ENCODE measurements at regions not wholly inside any gene's neighbourhood (a gene's known extent, or its start where the extent isn't known, plus 50 kb on each side); places are given as distances from the start of the nearest gene placed in this dataset.
"Not testable (repeated sequence)": the region's sequence is repeated elsewhere in the genome, so short reads cannot be mapped to it uniquely, and the experiment has no call there.

- not testable (repeated sequence) for H3K4me1 Mint-ChIP-seq (ENCODE audit: low read depth in 2 of 2); H3K27me3 Mint-ChIP-seq; H3K36me3 Mint-ChIP-seq; DNase-seq (ENCODE audit: low spot score); H3K27ac Mint-ChIP-seq; H3K4me3 Mint-ChIP-seq; ATAC-seq
- H3K9me3 Mint-ChIP-seq, result peaks cover 16% of the 10 kb centered on the region
These were observed 361.6 kb upstream of the EDIL3 start for GRCh38 chr5:84746280-84746679.

- H3K4me1 Mint-ChIP-seq (ENCODE audit: low read depth in 2 of 2), result no peaks in the 10 kb centered on the region
- H3K4me3 Mint-ChIP-seq, result no peak overlapping the region
- ATAC-seq (no peak), DNase-seq (ENCODE audit: low spot score) (no peak)
- H3K27me3 Mint-ChIP-seq, result no peaks in the 10 kb centered on the region
- H3K9me3 Mint-ChIP-seq, result peaks cover 12% of the 10 kb centered on the region
- no peak overlapping the region for H3K27ac Mint-ChIP-seq
- H3K36me3 Mint-ChIP-seq, result peaks cover 9% of the 10 kb centered on the region
These were observed 356.4 kb upstream of the EDIL3 start for GRCh38 chr5:84741056-84741455.

GRCh38 chr5:84729326-84729725, 344.6 kb upstream of the EDIL3 start:
- Mint-ChIP-seq H3K4me1 (ENCODE audit: low read depth in 2 of 2) (no peaks in the 10 kb centered on the region), H3K27ac (no peak overlapping the region), H3K36me3 (no peaks in the 10 kb centered on the region), H3K9me3 (peaks cover 11% of the 10 kb centered on the region), H3K27me3 (no peaks in the 10 kb centered on the region), H3K4me3 (no peak overlapping the region)
- ATAC-seq (no peak), DNase-seq (ENCODE audit: low spot score) (no peak)

- Mint-ChIP-seq H3K4me1 (ENCODE audit: low read depth in 2 of 2) (no peaks in the 10 kb centered on the region), H3K27ac (no peak overlapping the region), H3K27me3 (no peaks in the 10 kb centered on the region), H3K4me3 (no peak overlapping the region), H3K36me3 (no peaks in the 10 kb centered on the region), H3K9me3 (peaks cover 7% of the 10 kb centered on the region)
- ATAC-seq, result no peak
- DNase-seq (ENCODE audit: low spot score), result no peak
These were observed 343.0 kb upstream of the EDIL3 start for GRCh38 chr5:84727708-84728107.

GRCh38 chr5:84725946-84726570, 341.4 kb upstream of the EDIL3 start:
- H3K4me1 Mint-ChIP-seq (ENCODE audit: low read depth in 2 of 2), result no peaks in the 10 kb centered on the region
- no peaks in the 10 kb centered on the region for H3K36me3 Mint-ChIP-seq
- ATAC-seq (no peak), DNase-seq (ENCODE audit: low spot score) (no peak)
- peaks cover 9% of the 10 kb centered on the region for H3K9me3 Mint-ChIP-seq
- H3K27ac Mint-ChIP-seq, result no peak overlapping the region
- no peak overlapping the region for H3K4me3 Mint-ChIP-seq
- no peaks in the 10 kb centered on the region for H3K27me3 Mint-ChIP-seq

GRCh38 chr5:84724683-84725082, 340.0 kb upstream of the EDIL3 start:
- Mint-ChIP-seq H3K4me1 (ENCODE audit: low read depth in 2 of 2) (no peaks in the 10 kb centered on the region), H3K36me3 (no peaks in the 10 kb centered on the region)

GRCh38 chr5:84724181-84724580, 339.5 kb upstream of the EDIL3 start:
- Mint-ChIP-seq H3K36me3 (no peaks in the 10 kb centered on the region), H3K4me1 (ENCODE audit: low read depth in 2 of 2) (no peaks in the 10 kb centered on the region), H3K4me3 (no peak overlapping the region), H3K9me3 (peaks cover 17% of the 10 kb centered on the region), H3K27me3 (no peaks in the 10 kb centered on the region), H3K27ac (no peak overlapping the region)
- ATAC-seq (no peak), DNase-seq (ENCODE audit: low spot score) (no peak)

More at GRCh38 chr5:84724683-84725082, 340.0 kb upstream of the EDIL3 start:
- no peak for ATAC-seq
- no peak overlapping the region for H3K4me3 Mint-ChIP-seq
- peaks cover 16% of the 10 kb centered on the region for H3K9me3 Mint-ChIP-seq
- no peak overlapping the region for H3K27ac Mint-ChIP-seq
- no peaks in the 10 kb centered on the region for H3K27me3 Mint-ChIP-seq
- DNase-seq (ENCODE audit: low spot score), result no peak

GRCh38 chr5:84718377-84718776, 333.7 kb upstream of the EDIL3 start:
- Mint-ChIP-seq H3K27ac (no peak overlapping the region), H3K9me3 (peaks cover 22% of the 10 kb centered on the region), H3K4me3 (no peak overlapping the region), H3K27me3 (no peaks in the 10 kb centered on the region), H3K36me3 (no peaks in the 10 kb centered on the region), H3K4me1 (ENCODE audit: low read depth in 2 of 2) (no peaks in the 10 kb centered on the region)
- no peak for DNase-seq (ENCODE audit: low spot score)
- ATAC-seq, result no peak

GRCh38 chr5:84715686-84716085, 331.0 kb upstream of the EDIL3 start:
- H3K36me3 Mint-ChIP-seq, result no peaks in the 10 kb centered on the region
- H3K4me3 Mint-ChIP-seq, result no peak overlapping the region
- peaks cover 25% of the 10 kb centered on the region for H3K9me3 Mint-ChIP-seq
- no peaks in the 10 kb centered on the region for H3K4me1 Mint-ChIP-seq (ENCODE audit: low read depth in 2 of 2)
- no peak for DNase-seq (ENCODE audit: low spot score)
- no peaks in the 10 kb centered on the region for H3K27me3 Mint-ChIP-seq
- ATAC-seq, result no peak
- H3K27ac Mint-ChIP-seq, result no peak overlapping the region

- Mint-ChIP-seq H3K4me3 (no peak overlapping the region), H3K36me3 (no peaks in the 10 kb centered on the region), H3K9me3 (peaks cover 23% of the 10 kb centered on the region), H3K4me1 (ENCODE audit: low read depth in 2 of 2) (no peaks in the 10 kb centered on the region), H3K27me3 (no peaks in the 10 kb centered on the region), H3K27ac (no peak overlapping the region)
- ATAC-seq (no peak), DNase-seq (ENCODE audit: low spot score) (no peak)
These were observed 330.4 kb upstream of the EDIL3 start for GRCh38 chr5:84715091-84715490.

- DNase-seq (ENCODE audit: low spot score) (no peak), ATAC-seq (no peak)
- no peak overlapping the region for H3K4me3 Mint-ChIP-seq
- peaks cover 28% of the 10 kb centered on the region for H3K9me3 Mint-ChIP-seq
- no peak overlapping the region for H3K27ac Mint-ChIP-seq
- no peaks in the 10 kb centered on the region for H3K36me3 Mint-ChIP-seq
- no peaks in the 10 kb centered on the region for H3K27me3 Mint-ChIP-seq
- no peaks in the 10 kb centered on the region for H3K4me1 Mint-ChIP-seq (ENCODE audit: low read depth in 2 of 2)
These were observed 324.4 kb upstream of the EDIL3 start for GRCh38 chr5:84709075-84709474.

GRCh38 chr5:84706678-84707641, 322.3 kb upstream of the EDIL3 start:
- Mint-ChIP-seq H3K4me1 (ENCODE audit: low read depth in 2 of 2) (no peaks in the 10 kb centered on the region), H3K27me3 (no peaks in the 10 kb centered on the region), H3K36me3 (no peaks in the 10 kb centered on the region), H3K4me3 (no peak overlapping the region), H3K27ac (no peak overlapping the region), H3K9me3 (peaks cover 25% of the 10 kb centered on the region)
- ATAC-seq (no peak), DNase-seq (ENCODE audit: low spot score) (no peak)

GRCh38 chr5:84700545-84700944, 315.9 kb upstream of the EDIL3 start:
- not testable (repeated sequence) for ATAC-seq; H3K4me3 Mint-ChIP-seq; H3K27me3 Mint-ChIP-seq; H3K4me1 Mint-ChIP-seq (ENCODE audit: low read depth in 2 of 2); H3K27ac Mint-ChIP-seq; H3K36me3 Mint-ChIP-seq; DNase-seq (ENCODE audit: low spot score)
- H3K9me3 Mint-ChIP-seq, result peaks cover 43% of the 10 kb centered on the region

- ATAC-seq, result no peak
These were observed 312.0 kb upstream of the EDIL3 start for GRCh38 chr5:84696651-84697050.

More at GRCh38 chr5:84696651-84697050, 312.0 kb upstream of the EDIL3 start:
- H3K4me1 Mint-ChIP-seq (ENCODE audit: low read depth in 2 of 2), result no peaks in the 10 kb centered on the region
- H3K9me3 Mint-ChIP-seq, result peaks cover 27% of the 10 kb centered on the region
- peaks cover 5% of the 10 kb centered on the region for H3K36me3 Mint-ChIP-seq
- H3K4me3 Mint-ChIP-seq, result no peak overlapping the region
- DNase-seq (ENCODE audit: low spot score), result no peak
- no peaks in the 10 kb centered on the region for H3K27me3 Mint-ChIP-seq
- H3K27ac Mint-ChIP-seq, result no peak overlapping the region
